ENCODE measurements at regions not wholly inside any gene's neighbourhood (a gene's known extent, or its start where the extent isn't known, plus 50 kb on each side); places are given as distances from the start of the nearest gene placed in this dataset.

- TF ChIP-seq POLR2A (IDR thresholded peaks at IDR 0.05; ENCODE audit: low read depth, low read length) (no peak), TAF1 (IDR thresholded peaks at IDR 0.05; ENCODE audit: low read depth, low read length) (no peak), SPI1 (IDR thresholded peaks at IDR 0.05; ENCODE audit: low read depth, low read length) (no peak), PAX5 (IDR thresholded peaks at IDR 0.05; ENCODE audit: insufficient read depth, low read length, severe bottlenecking) (no peak)
Observed at GRCh38 chr5:130452744-130453143, 548.5 kb downstream of the CHSY3 start.
